ENCODE measurements at regions not wholly inside any gene's neighbourhood (a gene's known extent, or its start where the extent isn't known, plus 50 kb on each side); places are given as distances from the start of the nearest gene placed in this dataset.

DNA sequence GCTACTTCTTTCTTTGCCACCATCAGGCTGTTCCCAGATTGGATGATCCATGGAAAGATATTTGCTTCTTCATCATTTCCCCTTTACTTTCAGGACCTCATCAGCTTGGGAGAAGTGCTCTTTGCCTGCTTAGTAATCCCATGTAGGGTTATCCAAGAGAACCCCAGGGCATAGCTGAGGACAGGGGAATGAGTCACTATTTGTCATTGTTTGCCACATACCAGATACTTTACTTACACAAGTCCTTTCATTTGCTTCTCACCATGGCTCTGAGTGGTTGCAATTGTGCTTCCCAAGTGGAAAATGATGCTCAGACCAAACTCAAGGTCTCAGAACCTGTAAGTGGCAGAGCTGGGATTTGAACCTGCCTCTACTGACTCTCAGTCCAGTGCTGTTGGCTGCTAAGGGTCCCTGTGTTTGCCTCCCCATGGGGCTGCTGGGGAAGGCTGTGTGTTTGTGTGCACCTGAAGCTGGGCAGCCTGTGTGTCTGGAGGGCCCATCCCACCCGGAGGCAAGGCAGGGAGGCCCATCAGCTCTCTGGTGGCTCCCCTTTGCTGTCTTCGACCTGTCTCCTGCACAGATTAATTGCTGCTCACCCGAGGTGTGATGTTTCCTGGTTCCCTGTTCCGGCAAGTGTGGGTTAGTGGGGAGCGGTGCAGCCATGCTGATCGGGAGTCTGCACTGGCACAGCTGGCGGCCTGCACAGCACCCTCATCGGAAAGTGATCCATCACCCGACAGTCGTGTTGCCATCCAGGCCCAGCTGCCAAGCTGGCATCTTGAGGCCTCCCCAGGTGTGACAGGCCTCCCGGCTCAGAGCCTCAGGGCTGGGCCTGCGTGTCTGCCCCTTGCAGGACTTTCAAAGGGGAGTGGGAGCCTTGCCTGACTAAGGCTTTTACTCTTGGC, 228.8 kb downstream of the DHX35 start:
- Histone ChIP-seq H3K4me3 (ENCODE audit: low read depth, low read length) (no peak overlapping the region), H3K27me3 (ENCODE audit: control insufficient read depth, insufficient read depth, low read length) (no peaks in the 10 kb centered on the region), H3K36me3 (ENCODE audit: control insufficient read depth, insufficient read depth, low read length) (no peaks in the 10 kb centered on the region)
- DNase-seq (ENCODE audit: low read depth), result peak; percentile 5
- TF ChIP-seq, protein P1, sequence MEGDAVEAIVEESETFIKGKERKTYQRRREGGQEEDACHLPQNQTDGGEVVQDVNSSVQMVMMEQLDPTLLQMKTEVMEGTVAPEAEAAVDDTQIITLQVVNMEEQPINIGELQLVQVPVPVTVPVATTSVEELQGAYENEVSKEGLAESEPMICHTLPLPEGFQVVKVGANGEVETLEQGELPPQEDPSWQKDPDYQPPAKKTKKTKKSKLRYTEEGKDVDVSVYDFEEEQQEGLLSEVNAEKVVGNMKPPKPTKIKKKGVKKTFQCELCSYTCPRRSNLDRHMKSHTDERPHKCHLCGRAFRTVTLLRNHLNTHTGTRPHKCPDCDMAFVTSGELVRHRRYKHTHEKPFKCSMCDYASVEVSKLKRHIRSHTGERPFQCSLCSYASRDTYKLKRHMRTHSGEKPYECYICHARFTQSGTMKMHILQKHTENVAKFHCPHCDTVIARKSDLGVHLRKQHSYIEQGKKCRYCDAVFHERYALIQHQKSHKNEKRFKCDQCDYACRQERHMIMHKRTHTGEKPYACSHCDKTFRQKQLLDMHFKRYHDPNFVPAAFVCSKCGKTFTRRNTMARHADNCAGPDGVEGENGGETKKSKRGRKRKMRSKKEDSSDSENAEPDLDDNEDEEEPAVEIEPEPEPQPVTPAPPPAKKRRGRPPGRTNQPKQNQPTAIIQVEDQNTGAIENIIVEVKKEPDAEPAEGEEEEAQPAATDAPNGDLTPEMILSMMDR (IDR thresholded peaks at IDR 0.05; ENCODE audit: insufficient read depth, low read length, poor library complexity, severe bottlenecking), result no peak

DNA sequence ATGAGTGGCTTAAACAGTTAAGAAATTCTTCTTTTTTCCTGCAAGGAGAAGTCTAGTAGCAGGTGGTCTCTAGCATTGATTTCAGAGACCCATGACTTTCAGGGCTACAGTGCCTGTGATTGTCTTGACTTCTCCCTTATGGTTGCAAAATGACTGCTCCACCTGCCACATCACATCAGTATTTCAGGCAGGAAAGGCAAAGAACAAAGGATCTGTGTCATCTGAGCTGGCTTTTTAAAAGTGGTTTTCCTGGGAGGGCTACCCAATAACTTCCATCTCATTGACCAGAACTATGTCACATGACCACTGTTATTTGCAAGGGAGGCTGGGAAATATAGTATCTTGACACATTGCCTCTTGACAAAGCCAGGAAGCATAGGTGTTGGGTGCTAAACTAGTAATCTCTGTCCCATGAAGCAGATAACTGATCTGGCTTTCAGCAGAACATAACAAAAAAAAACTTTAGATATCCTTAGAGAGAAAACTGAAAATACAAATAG, 226.2 kb downstream of the DHX35 start:
- no peaks in the 10 kb centered on the region for H3K27me3 ChIP-seq (ENCODE audit: control insufficient read depth, insufficient read depth, low read length)
- no peaks in the 10 kb centered on the region for H3K36me3 ChIP-seq (ENCODE audit: control insufficient read depth, insufficient read depth, low read length)
- TF ChIP-seq, protein P1 (IDR thresholded peaks at IDR 0.05; ENCODE audit: insufficient read depth, low read length, poor library complexity, severe bottlenecking), result no peak
- no peak overlapping the region for H3K4me3 ChIP-seq (ENCODE audit: low read depth, low read length)
- no peak for DNase-seq (ENCODE audit: low read depth)

DNA sequence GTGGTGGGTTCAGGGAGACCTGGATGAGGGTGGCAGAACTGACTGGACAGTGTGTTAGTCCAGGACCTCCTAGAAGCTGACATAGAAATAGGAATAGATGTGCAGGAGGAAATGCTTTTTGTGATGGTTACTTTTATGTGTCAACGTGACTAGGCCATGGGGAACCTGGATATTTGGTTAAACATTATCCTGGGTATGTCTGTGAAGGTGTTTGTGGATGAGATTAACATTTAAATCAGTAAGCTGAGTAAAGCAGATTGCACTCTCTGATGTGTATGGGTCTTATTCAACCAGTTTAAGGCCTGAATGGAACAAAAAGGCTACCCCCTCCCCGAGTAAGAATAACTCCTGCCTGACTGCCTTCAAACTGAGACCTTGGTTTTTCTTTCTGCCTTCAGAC, 219.3 kb downstream of the DHX35 start:
- H3K4me3 ChIP-seq (ENCODE audit: low read depth, low read length), result no peak overlapping the region
- no peaks in the 10 kb centered on the region for H3K27me3 ChIP-seq (ENCODE audit: control insufficient read depth, insufficient read depth, low read length)
- H3K36me3 ChIP-seq (ENCODE audit: control insufficient read depth, insufficient read depth, low read length), result no peaks in the 10 kb centered on the region
- TF ChIP-seq, protein P1 (IDR thresholded peaks at IDR 0.05; ENCODE audit: insufficient read depth, low read length, poor library complexity, severe bottlenecking), result no peak
- DNase-seq (ENCODE audit: low read depth), result no peak

DNA sequence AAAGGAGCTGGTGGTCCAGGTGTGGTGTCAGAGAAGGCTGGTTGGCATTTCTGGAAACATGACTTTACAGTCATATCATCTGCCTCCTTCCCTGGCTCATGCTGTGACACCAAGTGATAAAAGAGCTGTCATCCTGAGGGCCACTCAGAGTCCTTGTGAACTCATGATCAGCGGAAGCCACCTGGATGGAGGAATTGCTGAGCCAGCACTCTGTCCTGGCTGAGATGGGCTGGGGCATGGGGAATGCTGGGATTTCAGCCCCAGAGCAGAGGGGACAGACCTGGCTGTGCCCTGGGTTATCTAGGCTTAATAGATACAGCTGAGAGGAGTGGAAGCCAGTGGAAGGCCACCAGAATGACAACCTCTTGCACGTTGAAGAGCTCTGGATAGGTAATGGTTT, 214.3 kb downstream of the DHX35 start:
- no peak overlapping the region for H3K4me3 ChIP-seq (ENCODE audit: low read depth, low read length)
- H3K27me3 ChIP-seq (ENCODE audit: control insufficient read depth, insufficient read depth, low read length), result no peaks in the 10 kb centered on the region
- no peak for DNase-seq (ENCODE audit: low read depth)
- TF ChIP-seq, protein P1 (IDR thresholded peaks at IDR 0.05; ENCODE audit: insufficient read depth, low read length, poor library complexity, severe bottlenecking), result no peak
- no peaks in the 10 kb centered on the region for H3K36me3 ChIP-seq (ENCODE audit: control insufficient read depth, insufficient read depth, low read length)

DNA sequence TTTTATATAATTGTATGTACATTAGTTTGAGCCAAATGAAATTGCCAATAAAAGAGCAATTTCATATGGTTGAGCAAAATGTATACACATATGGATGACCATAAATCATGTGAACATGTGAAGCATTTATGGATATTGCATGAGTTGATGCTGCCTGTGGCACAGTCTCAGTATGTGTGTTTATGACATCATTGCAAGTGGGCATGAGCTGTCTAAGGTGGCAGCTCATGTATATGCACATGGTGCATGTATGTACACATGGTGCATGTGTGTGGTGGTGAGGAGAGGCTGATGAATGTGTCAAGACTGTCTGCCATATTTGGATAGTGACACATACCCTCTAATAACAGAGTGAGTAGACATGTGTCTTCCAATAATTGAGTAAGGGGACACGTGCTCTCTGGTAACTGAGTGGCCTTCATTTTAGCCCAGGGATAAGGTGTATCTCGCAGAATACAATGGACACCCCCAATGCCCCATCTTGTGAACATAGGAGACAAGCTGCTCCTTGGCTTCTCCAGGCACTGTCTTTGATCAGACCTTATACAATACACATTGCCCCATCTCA, 208.8 kb downstream of the DHX35 start:
- Histone ChIP-seq H3K36me3 (ENCODE audit: control insufficient read depth, insufficient read depth, low read length) (no peaks in the 10 kb centered on the region), H3K4me3 (ENCODE audit: low read depth, low read length) (no peak overlapping the region), H3K27me3 (ENCODE audit: control insufficient read depth, insufficient read depth, low read length) (no peaks in the 10 kb centered on the region)
- TF ChIP-seq, protein P1 (IDR thresholded peaks at IDR 0.05; ENCODE audit: insufficient read depth, low read length, poor library complexity, severe bottlenecking), result no peak
- DNase-seq (ENCODE audit: low read depth), result no peak

All from kidney epithelial cell (primary cell).